ENCODE measurements at regions not wholly inside any gene's neighbourhood (a gene's known extent, or its start where the extent isn't known, plus 50 kb on each side); places are given as distances from the start of the nearest gene placed in this dataset.

DNA sequence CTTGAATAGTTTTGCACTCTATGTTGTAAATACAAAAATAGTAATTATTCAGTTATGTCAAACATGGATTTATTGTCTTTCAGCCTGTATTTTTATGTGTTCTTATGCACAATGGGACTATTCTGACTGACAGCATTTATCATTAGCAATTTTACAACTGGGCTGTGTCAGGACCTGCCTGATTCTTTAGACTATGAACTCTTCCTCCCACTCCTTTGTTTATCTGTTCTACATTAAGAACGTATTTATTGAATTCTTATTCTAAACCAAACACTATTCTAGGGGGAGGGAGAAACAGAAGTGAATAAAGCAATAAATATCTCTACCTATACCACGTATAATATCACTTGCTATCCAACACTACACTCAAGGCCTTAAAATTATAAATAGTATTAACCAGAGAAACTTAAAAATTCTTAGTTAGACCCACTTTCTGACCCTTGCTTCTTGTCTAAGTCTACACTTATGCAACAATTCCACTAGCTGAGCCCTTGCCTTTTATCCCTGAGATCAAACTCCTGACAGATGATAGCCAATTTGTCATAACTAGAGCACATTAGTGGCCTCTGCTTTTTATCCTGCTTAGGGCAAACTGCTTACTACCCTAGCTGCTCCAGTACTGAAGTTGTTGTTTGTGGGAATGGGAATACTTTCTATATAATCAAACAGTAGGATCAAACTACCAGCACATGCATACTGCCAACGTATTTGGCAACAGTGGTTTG is 494.3 kb downstream of the BRINP3 start:
- Histone ChIP-seq H3K4me2 (no peak overlapping the region), H3K36me3 (ENCODE audit: low read depth) (no peaks in the 10 kb centered on the region), H3K27ac (no peak overlapping the region), H3F3A (ENCODE audit: insufficient read depth, low read depth) (no peaks in the 10 kb centered on the region), H3K9me2 (ENCODE audit: insufficient read depth) (no peaks in the 10 kb centered on the region), H3K4me1 (replicated peaks; ENCODE audit: insufficient read depth) (no peaks in the 10 kb centered on the region), H3K79me2 (ENCODE audit: low read depth) (no peaks in the 10 kb centered on the region), H4K20me1 (ENCODE audit: insufficient read depth) (no peaks in the 10 kb centered on the region), H3K27me3 (ENCODE audit: insufficient read depth, low read depth) (no peaks in the 10 kb centered on the region), H3K4me3 (no peak overlapping the region), H3K9me3 (ENCODE audit: insufficient read depth, low read depth) (no peaks in the 10 kb centered on the region), H2AFZ (no peak overlapping the region)
- intact Hi-C loops (cut with micrococcal nuclease; ENCODE audit: unreplicated experiment): no loop called here
- no peak for DNase-seq
- ChIA-PET CTCF (no interaction called here), POLR2A (ENCODE audit: unreplicated experiment) (no interaction called here)
- TF ChIP-seq, protein P1, sequence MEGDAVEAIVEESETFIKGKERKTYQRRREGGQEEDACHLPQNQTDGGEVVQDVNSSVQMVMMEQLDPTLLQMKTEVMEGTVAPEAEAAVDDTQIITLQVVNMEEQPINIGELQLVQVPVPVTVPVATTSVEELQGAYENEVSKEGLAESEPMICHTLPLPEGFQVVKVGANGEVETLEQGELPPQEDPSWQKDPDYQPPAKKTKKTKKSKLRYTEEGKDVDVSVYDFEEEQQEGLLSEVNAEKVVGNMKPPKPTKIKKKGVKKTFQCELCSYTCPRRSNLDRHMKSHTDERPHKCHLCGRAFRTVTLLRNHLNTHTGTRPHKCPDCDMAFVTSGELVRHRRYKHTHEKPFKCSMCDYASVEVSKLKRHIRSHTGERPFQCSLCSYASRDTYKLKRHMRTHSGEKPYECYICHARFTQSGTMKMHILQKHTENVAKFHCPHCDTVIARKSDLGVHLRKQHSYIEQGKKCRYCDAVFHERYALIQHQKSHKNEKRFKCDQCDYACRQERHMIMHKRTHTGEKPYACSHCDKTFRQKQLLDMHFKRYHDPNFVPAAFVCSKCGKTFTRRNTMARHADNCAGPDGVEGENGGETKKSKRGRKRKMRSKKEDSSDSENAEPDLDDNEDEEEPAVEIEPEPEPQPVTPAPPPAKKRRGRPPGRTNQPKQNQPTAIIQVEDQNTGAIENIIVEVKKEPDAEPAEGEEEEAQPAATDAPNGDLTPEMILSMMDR (conservative IDR thresholded peaks at IDR 0.05): no peak
- no peak for TF ChIP-seq EZH2 (IDR thresholded peaks at IDR 0.05; ENCODE audit: low read depth)
- BruUV-seq (replicated peaks): no TSS peak

DNA sequence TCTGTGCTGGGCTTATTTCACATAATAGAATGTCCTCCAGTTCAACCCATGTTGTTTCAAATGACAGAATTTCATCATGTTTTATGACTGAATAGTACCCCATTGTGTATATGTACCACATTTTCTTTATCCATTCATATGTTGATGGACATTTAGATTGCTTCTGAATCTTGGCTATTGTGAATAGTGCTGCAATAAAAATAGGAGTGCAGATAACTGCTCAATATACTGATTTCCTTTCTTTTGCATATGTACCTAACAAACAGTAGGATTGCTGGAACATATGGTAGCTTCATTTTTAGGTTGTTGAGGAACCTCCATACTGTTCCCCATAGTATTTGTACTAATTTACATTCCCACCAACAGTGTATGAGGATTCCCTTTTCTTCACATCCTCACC is 491.1 kb downstream of the BRINP3 start:
- Histone ChIP-seq H3K79me2 (ENCODE audit: low read depth) (no peaks in the 10 kb centered on the region), H3K4me2 (no peak overlapping the region), H4K20me1 (ENCODE audit: insufficient read depth) (no peaks in the 10 kb centered on the region), H3K36me3 (ENCODE audit: low read depth) (no peaks in the 10 kb centered on the region), H3K4me3 (no peak overlapping the region), H3K4me1 (replicated peaks; ENCODE audit: insufficient read depth) (no peaks in the 10 kb centered on the region), H3K27me3 (ENCODE audit: insufficient read depth, low read depth) (no peaks in the 10 kb centered on the region), H2AFZ (no peak overlapping the region), H3K27ac (no peak overlapping the region), H3F3A (ENCODE audit: insufficient read depth, low read depth) (no peaks in the 10 kb centered on the region), H3K9me3 (ENCODE audit: insufficient read depth, low read depth) (no peaks in the 10 kb centered on the region), H3K9me2 (ENCODE audit: insufficient read depth) (no peaks in the 10 kb centered on the region)
- DNase-seq: no peak
- no TSS peak for BruUV-seq (replicated peaks)
- no peak for TF ChIP-seq EZH2 (IDR thresholded peaks at IDR 0.05; ENCODE audit: low read depth)
- TF ChIP-seq, protein P1 (conservative IDR thresholded peaks at IDR 0.05): no peak
- intact Hi-C loops (cut with micrococcal nuclease; ENCODE audit: unreplicated experiment): no loop called here
- CTCF ChIA-PET: no interaction called here
- POLR2A ChIA-PET (ENCODE audit: unreplicated experiment): no interaction called here

DNA sequence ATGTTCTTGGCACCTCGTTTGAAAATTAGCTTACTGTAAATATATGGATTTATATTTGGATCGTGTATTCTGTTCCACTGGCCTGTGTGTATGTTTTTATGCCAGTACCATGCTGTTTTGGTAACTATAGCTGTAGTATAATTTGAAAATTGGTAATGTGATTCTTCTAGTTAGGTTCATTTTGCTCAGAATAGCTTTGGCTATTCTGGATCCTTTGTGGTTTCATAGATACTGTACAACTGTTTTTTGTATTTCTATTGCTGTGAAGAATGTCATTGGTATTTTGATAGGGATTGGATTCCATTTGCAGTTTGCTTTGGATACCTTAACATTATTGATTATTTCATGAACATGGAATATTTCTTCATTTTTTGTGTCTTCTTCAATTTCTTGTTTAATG is 490.2 kb downstream of the BRINP3 start:
- H2AFZ ChIP-seq: 0 out of 2 replicates have a peak overlapping the region, but pooled peaks have one; percentile 28
- no TSS peak for BruUV-seq (replicated peaks)
- TF ChIP-seq EZH2 (IDR thresholded peaks at IDR 0.05; ENCODE audit: low read depth): no peak
- TF ChIP-seq, protein P1 (conservative IDR thresholded peaks at IDR 0.05): no peak
- no peak overlapping the region for H3K4me3 ChIP-seq
- ChIA-PET POLR2A (ENCODE audit: unreplicated experiment) (no interaction called here), CTCF (no interaction called here)
- H4K20me1 ChIP-seq (ENCODE audit: insufficient read depth): no peaks in the 10 kb centered on the region
- no peaks in the 10 kb centered on the region for H3K9me2 ChIP-seq (ENCODE audit: insufficient read depth)
- H3F3A ChIP-seq (ENCODE audit: insufficient read depth, low read depth): no peaks in the 10 kb centered on the region
- no peak overlapping the region for H3K4me2 ChIP-seq
- DNase-seq: no peak
- no peak overlapping the region for H3K27ac ChIP-seq
- intact Hi-C loops (cut with micrococcal nuclease; ENCODE audit: unreplicated experiment): no loop called here
- H3K27me3 ChIP-seq (ENCODE audit: insufficient read depth, low read depth): no peaks in the 10 kb centered on the region
- no peaks in the 10 kb centered on the region for H3K79me2 ChIP-seq (ENCODE audit: low read depth)
- H3K4me1 ChIP-seq (replicated peaks; ENCODE audit: insufficient read depth): no peaks in the 10 kb centered on the region
- H3K36me3 ChIP-seq (ENCODE audit: low read depth): no peaks in the 10 kb centered on the region
- H3K9me3 ChIP-seq (ENCODE audit: insufficient read depth, low read depth): no peaks in the 10 kb centered on the region

Data from PC-9 (cell line).